ENCODE measurements at regions not wholly inside any gene's neighbourhood (a gene's known extent, or its start where the extent isn't known, plus 50 kb on each side); places are given as distances from the start of the nearest gene placed in this dataset.

DNA sequence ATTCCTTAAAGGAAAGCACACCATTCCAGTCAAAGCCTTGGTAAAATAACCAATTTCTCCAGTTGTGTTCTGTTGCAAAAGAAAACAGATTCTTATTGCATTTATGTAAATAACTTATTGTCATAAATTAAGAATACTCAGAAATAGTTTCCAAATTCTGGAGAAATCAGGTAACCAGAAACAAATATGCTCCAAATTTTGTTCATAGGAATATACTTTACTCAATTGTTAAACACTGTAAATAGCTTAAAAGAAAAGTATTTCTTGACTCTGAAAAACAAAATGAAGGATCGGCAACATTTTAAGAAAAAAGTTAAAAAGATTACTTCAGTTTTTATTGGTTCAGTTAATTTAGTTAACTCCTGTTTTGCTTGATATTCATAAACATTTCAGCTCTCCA is 67.1 kb upstream of the PIK3CG start:
- TF ChIP-seq, protein P1, sequence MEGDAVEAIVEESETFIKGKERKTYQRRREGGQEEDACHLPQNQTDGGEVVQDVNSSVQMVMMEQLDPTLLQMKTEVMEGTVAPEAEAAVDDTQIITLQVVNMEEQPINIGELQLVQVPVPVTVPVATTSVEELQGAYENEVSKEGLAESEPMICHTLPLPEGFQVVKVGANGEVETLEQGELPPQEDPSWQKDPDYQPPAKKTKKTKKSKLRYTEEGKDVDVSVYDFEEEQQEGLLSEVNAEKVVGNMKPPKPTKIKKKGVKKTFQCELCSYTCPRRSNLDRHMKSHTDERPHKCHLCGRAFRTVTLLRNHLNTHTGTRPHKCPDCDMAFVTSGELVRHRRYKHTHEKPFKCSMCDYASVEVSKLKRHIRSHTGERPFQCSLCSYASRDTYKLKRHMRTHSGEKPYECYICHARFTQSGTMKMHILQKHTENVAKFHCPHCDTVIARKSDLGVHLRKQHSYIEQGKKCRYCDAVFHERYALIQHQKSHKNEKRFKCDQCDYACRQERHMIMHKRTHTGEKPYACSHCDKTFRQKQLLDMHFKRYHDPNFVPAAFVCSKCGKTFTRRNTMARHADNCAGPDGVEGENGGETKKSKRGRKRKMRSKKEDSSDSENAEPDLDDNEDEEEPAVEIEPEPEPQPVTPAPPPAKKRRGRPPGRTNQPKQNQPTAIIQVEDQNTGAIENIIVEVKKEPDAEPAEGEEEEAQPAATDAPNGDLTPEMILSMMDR (IDR thresholded peaks at IDR 0.05; ENCODE audit: low read depth, low read length, missing control alignments) = no peak
- no peak for DNase-seq
- H3K36me3 ChIP-seq (replicated peaks) = no peaks in the 10 kb centered on the region
- no peak overlapping the region for H3K27ac ChIP-seq
- H3K27me3 ChIP-seq (replicated peaks) = no peaks in the 10 kb centered on the region
- in situ Hi-C loops (cut with HindIII; ENCODE audit: low pct_ligation_motif_present, low sequenced_read_pairs) = no loop called here
- no peak overlapping the region for H3K4me3 ChIP-seq (ENCODE audit: low read depth, low read length)

DNA sequence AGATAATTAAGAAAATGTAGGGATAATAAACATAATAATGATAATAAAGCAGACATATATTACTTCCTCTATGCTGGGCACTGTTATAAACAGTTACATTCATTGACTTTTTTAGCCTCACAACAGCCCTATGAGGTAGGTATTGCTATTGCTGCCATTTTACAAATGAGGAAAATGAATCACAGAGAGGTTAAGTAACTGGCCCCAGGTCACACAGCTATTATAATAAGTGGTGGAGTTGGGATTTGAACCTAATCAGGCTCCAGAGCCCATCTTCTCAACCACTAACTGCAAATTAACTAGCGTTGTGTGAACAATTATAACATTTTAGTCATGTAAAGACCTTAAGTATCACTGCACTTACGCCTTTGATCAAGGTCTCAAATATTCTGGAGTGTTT is 62.5 kb upstream of the PIK3CG start:
- in situ Hi-C loops (cut with HindIII; ENCODE audit: low pct_ligation_motif_present, low sequenced_read_pairs) = no loop called here
- DNase-seq = no peak
- Histone ChIP-seq H3K4me3 (ENCODE audit: low read depth, low read length) (no peak overlapping the region), H3K27ac (no peak overlapping the region), H3K27me3 (replicated peaks) (peaks cover 1% of the 10 kb centered on the region), H3K36me3 (replicated peaks) (no peaks in the 10 kb centered on the region)
- TF ChIP-seq, protein P1 (IDR thresholded peaks at IDR 0.05; ENCODE audit: low read depth, low read length, missing control alignments) = no peak

DNA sequence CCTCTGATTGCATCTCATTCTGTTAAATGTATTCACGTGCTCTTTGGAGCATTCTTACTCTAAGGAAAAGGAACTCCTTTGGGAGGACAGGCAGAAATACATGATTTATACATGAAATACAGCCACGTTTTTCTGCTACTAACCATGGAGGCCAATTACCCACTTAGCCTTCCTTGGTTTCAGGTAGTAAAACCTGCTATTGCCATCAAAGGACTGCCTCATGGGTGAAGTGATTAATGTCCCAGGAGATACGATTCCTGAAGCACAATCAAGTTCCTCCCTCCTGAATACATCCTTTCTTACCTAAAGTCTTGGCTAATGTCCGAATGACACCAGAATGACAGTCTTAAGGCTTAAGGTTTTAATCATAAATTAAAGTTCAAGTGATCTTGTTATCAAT is 58.5 kb upstream of the PIK3CG start:
- in situ Hi-C loops (cut with HindIII; ENCODE audit: low pct_ligation_motif_present, low sequenced_read_pairs) = no loop called here
- TF ChIP-seq, protein P1 (IDR thresholded peaks at IDR 0.05; ENCODE audit: low read depth, low read length, missing control alignments) = no peak
- Histone ChIP-seq H3K36me3 (replicated peaks) (no peaks in the 10 kb centered on the region), H3K4me3 (ENCODE audit: low read depth, low read length) (no peak overlapping the region), H3K27me3 (replicated peaks) (peaks cover 1% of the 10 kb centered on the region), H3K27ac (no peak overlapping the region)
- no peak for DNase-seq

DNA sequence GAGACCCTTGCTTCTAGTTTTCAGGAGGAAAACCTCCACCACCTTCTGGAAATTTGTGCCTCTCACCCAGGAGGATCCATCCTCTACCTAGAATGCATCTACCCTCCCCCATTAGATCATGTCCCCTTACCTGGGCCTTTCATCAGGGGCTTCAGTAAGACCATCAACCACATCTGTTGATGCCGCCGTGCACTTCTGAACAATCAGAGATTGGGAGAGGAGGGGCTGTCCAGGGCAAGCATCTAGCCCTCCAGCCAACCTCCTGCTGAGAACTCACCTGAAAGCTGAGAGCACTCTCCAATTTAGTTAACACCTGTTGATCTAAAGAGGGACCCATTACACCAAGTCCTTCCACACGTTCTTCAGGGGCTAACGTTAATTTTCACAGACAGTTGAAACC is 57.6 kb upstream of the PIK3CG start:
- no peak overlapping the region for H3K27ac ChIP-seq
- no peaks in the 10 kb centered on the region for H3K36me3 ChIP-seq (replicated peaks)
- no peak for DNase-seq
- in situ Hi-C loops (cut with HindIII; ENCODE audit: low pct_ligation_motif_present, low sequenced_read_pairs) = no loop called here
- TF ChIP-seq, protein P1 (IDR thresholded peaks at IDR 0.05; ENCODE audit: low read depth, low read length, missing control alignments) = no peak
- no peak overlapping the region for H3K4me3 ChIP-seq (ENCODE audit: low read depth, low read length)
- peaks cover 1% of the 10 kb centered on the region for H3K27me3 ChIP-seq (replicated peaks)

DNA sequence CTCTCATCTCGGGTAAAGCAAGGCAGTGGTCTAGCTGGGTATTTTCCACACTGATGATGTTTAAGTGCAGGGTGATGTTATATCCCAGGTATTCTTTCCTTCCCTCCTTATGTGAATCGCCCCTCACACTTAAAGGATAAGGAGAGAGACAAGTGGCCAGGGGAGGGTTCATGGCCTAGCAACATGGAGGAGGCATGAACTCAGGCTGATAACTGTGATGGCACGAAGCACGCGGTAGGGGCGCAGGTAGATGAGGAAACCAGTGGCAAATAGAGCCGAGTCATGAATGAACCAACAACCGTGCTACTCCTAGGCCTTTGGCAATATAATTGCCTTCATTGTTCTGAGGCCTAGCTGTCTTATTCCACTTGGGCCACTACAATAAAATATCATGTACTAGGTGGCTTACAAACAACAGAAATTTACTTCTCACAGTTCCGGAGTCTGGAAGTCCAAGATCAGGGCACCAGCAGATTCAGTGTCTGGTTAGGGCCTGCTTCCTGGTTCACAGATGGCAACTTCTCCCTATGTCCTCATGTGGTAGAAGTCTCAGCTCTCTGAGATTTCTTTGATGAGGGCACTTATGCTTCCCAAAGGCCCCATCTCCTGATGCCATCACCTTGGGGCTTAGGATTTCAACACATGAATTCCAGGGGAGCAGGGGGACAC is 56.0 kb upstream of the PIK3CG start:
- Histone ChIP-seq H3K36me3 (replicated peaks) (no peaks in the 10 kb centered on the region), H3K27me3 (replicated peaks) (peaks cover 1% of the 10 kb centered on the region), H3K4me3 (ENCODE audit: low read depth, low read length) (no peak overlapping the region), H3K27ac (no peak overlapping the region)
- TF ChIP-seq, protein P1 (IDR thresholded peaks at IDR 0.05; ENCODE audit: low read depth, low read length, missing control alignments) = no peak
- DNase-seq = no peak
- in situ Hi-C loops (cut with HindIII; ENCODE audit: low pct_ligation_motif_present, low sequenced_read_pairs) = no loop called here

DNA sequence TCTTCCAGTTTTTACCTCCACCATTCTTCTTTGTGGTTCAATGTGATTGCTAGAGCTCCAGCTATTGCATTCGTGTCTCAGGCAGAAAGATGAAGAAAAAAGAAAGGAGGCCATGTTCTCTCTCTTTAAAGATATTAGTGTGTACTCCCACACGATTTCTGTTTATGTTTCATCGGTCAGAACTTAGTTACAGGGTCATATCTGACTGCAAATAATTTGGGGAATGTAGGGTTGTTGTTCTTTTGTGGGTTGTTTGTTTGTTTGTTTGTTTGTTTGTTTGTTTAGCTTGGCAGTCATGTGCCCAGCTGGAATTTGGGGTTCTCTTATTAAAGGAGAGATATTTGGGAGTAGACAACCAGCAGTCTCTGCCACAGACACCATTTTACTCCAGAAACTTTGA is 53.6 kb upstream of the PIK3CG start:
- DNase-seq = no peak
- in situ Hi-C loops (cut with HindIII; ENCODE audit: low pct_ligation_motif_present, low sequenced_read_pairs) = no loop called here
- Histone ChIP-seq H3K27me3 (replicated peaks) (no peaks in the 10 kb centered on the region), H3K4me3 (ENCODE audit: low read depth, low read length) (no peak overlapping the region), H3K36me3 (replicated peaks) (no peaks in the 10 kb centered on the region), H3K27ac (no peak overlapping the region)
- TF ChIP-seq, protein P1 (IDR thresholded peaks at IDR 0.05; ENCODE audit: low read depth, low read length, missing control alignments) = no peak
